GM20000 (cell line): ENCODE measurements at regions not wholly inside any gene's neighbourhood (a gene's known extent, or its start where the extent isn't known, plus 50 kb on each side); places are given as distances from the start of the nearest gene placed in this dataset.
"Not testable (repeated sequence)": the region's sequence is repeated elsewhere in the genome, so short reads cannot be mapped to it uniquely, and the experiment has no call there.

Experiments used
- DNase-seq: peaks from one replicate; pipeline ENCODE4 v3.0.0; 2012; ENCODE audit warnings: low spot score
- CTCF ChIP-seq: IDR thresholded peaks from 2 replicates; pipeline ENCODE4 v1.5.1; 2012; ENCODE audit warnings: mild to moderate bottlenecking, control low read depth; ENCODE audit errors: extremely low read depth, missing control alignments

GRCh38 chr9:30039712-30040111, 2344.7 kb upstream of the ACO1 start:
- no peak for DNase-seq
- no peak for TF ChIP-seq CTCF

- no peak for DNase-seq
Observed at GRCh38 chr9:30048396-30048795, 2336.0 kb upstream of the ACO1 start.

GRCh38 chr9:30058463-30058862, 2326.0 kb upstream of the ACO1 start:
- TF ChIP-seq CTCF, result no peak
- no peak for DNase-seq

More at GRCh38 chr9:30048396-30048795, 2336.0 kb upstream of the ACO1 start:
- TF ChIP-seq CTCF, result no peak

GRCh38 chr9:30060976-30061375, 2323.5 kb upstream of the ACO1 start:
- no peak for DNase-seq
- no peak for TF ChIP-seq CTCF

- no peak for TF ChIP-seq CTCF
- DNase-seq, result no peak
Observed at GRCh38 chr9:30065888-30066287, 2318.6 kb upstream of the ACO1 start.

GRCh38 chr9:30069236-30069635, 2315.2 kb upstream of the ACO1 start:
- not testable (repeated sequence) for DNase-seq

GRCh38 chr9:30075022-30075421, 2309.4 kb upstream of the ACO1 start:
- no peak for DNase-seq
- TF ChIP-seq CTCF, result no peak

GRCh38 chr9:30075451-30076199, 2308.8 kb upstream of the ACO1 start:
- peak; percentile 5 for DNase-seq
- TF ChIP-seq CTCF, result no peak
